Testis (tissue), 2 donors: ENCODE measurements at regions not wholly inside any gene's neighbourhood (a gene's known extent, or its start where the extent isn't known, plus 50 kb on each side); places are given as distances from the start of the nearest gene placed in this dataset.

Source experiments
- DNase-seq: peaks from one replicate; pipeline ENCODE4 v3.0.0-alpha.2; 2019
- H3K27ac ChIP-seq, 2 donors: fragments of 200-600 bp; sonication (generic); one replicate each; pipeline ENCODE4 v1.5.1; 2019
- H3K27me3 ChIP-seq: fragments of 200-600 bp; sonication (generic); one replicate; pipeline ENCODE4 v1.5.1; 2019
- H3K36me3 ChIP-seq: fragments of 200-600 bp; sonication (generic); one replicate; pipeline ENCODE4 v1.5.1; 2017; ENCODE audit warnings: low read depth; ENCODE audit errors: missing control alignments
- H3K4me1 ChIP-seq: fragments of 200-600 bp; sonication (generic); one replicate; pipeline ENCODE4 v1.5.1; 2019
- H3K4me3 ChIP-seq, 2 donors: fragments of 200-600 bp; sonication (generic); one replicate each; pipeline ENCODE4 v1.5.1; 2017 to 2019
- H3K9me3 ChIP-seq: fragments of 200-600 bp; sonication (generic); one replicate; pipeline ENCODE4 v1.5.1; 2017
- CTCF ChIP-seq, 3 experiments: fragments of 450-650 bp in 2 of 3; fragments of 200-600 bp in 1 of 3; sonication (generic) in 1 of 3; IDR thresholded peaks; one replicate each; pipeline ENCODE4 v1.5.1; 2016 to 2019; ENCODE audit warnings: antibody characterized with exemption in 3 of 3, mild to moderate bottlenecking in 2 of 3, moderate library complexity in 1 of 3
- POLR2A ChIP-seq: fragments of 450-650 bp; IDR thresholded peaks from one replicate; pipeline ENCODE4 v1.6.1; 2017; ENCODE audit warnings: antibody characterized with exemption, mild to moderate bottlenecking, moderate library complexity
- WGBS, 2 donors: methylation state at CpG; one replicate each; pipeline ENCODE4 v1.1.5; 2018; 5-methylcytosine and 5-hydroxymethylcytosine counted together
- intact Hi-C: fragments of 100-400 bp; cut with DNase I; formaldehyde crosslinking; loops from one replicate; pipeline ENCODE4 v1.15.1; 2023; ENCODE audit warnings: low total_unique reads

- H3K9me3 ChIP-seq, result no peaks in the 10 kb centered on the region
- no peak overlapping the region for H3K4me3 ChIP-seq
- 32 to 63% methylated on average over 3 to 10 of the region's 10 CpGs for WGBS, 2 donors
- no peak overlapping the region for H3K27ac ChIP-seq
- DNase-seq, result no peak
- intact Hi-C loops, result no loop called here
- no peaks in the 10 kb centered on the region for H3K4me1 ChIP-seq
- no peaks in the 10 kb centered on the region for H3K27me3 ChIP-seq
- TF ChIP-seq CTCF (IDR thresholded peaks at IDR 0.05) (no peak), POLR2A (no peak)
- no peaks in the 10 kb centered on the region for H3K36me3 ChIP-seq
Observed at GRCh38 chr19:5229778-5230335, 110.8 kb downstream of the PTPRS start.

GRCh38 chr19:5228932-5229777 lies 111.5 kb downstream of the PTPRS start:
- Histone ChIP-seq H3K4me3 (peak overlapping the region in 1 of 2 donors; percentile 17), H3K27ac (no peak overlapping the region), H3K4me1 (no peaks in the 10 kb centered on the region), H3K9me3 (no peaks in the 10 kb centered on the region), H3K27me3 (no peaks in the 10 kb centered on the region), H3K36me3 (no peaks in the 10 kb centered on the region)
- DNase-seq, result peak; percentile 18
- TF ChIP-seq CTCF (IDR thresholded peaks at IDR 0.05) (no peak), POLR2A (no peak)
- 25 to 65% methylated on average over 26 to 63 of the region's 72 CpGs for whole genome bisulfite sequencing, 2 donors
- intact Hi-C loops, result no loop called here

- no peak overlapping the region for H3K27ac ChIP-seq
- H3K9me3 ChIP-seq, result no peaks in the 10 kb centered on the region
- TF ChIP-seq CTCF (IDR thresholded peaks at IDR 0.05), result no peak
- no peak for TF ChIP-seq POLR2A
- intact Hi-C loops, result no loop called here
- no peaks in the 10 kb centered on the region for H3K4me1 ChIP-seq
- no peak overlapping the region for H3K4me3 ChIP-seq
- H3K36me3 ChIP-seq, result no peaks in the 10 kb centered on the region
- 74 to 87% methylated on average over 3 to 6 of the region's 6 CpGs for WGBS, 2 donors
- H3K27me3 ChIP-seq, result no peaks in the 10 kb centered on the region
- no peak for DNase-seq
Observed at GRCh38 chr19:5228490-5228889, 112.1 kb downstream of the PTPRS start.

- TF ChIP-seq POLR2A (no peak), CTCF (IDR thresholded peaks at IDR 0.05) (peak in 1 of 3 experiments; percentile 36)
- H3K27ac ChIP-seq, result no peak overlapping the region
- no peak for DNase-seq
- no peaks in the 10 kb centered on the region for H3K9me3 ChIP-seq
- H3K4me3 ChIP-seq, result no peak overlapping the region
- no peaks in the 10 kb centered on the region for H3K27me3 ChIP-seq
- intact Hi-C loops, result no loop called here
- H3K36me3 ChIP-seq, result no peaks in the 10 kb centered on the region
- no peaks in the 10 kb centered on the region for H3K4me1 ChIP-seq
- WGBS, 2 donors, result 81 to 89% methylated on average over 19 to 28 of the region's 28 CpGs
Observed at GRCh38 chr19:5225486-5226345, 114.9 kb downstream of the PTPRS start.
